GM10266 (cell line): ENCODE measurements at regions not wholly inside any gene's neighbourhood (a gene's known extent, or its start where the extent isn't known, plus 50 kb on each side); places are given as distances from the start of the nearest gene placed in this dataset.

Source experiments
- DNase-seq: peaks from one replicate; pipeline ENCODE4 v3.0.0; 2012; ENCODE audit errors: extremely low spot score
- CTCF ChIP-seq: IDR thresholded peaks from 2 replicates; pipeline ENCODE4 v1.5.1; 2012; ENCODE audit warnings: mild to moderate bottlenecking, low read depth; ENCODE audit not compliant: control insufficient read depth, insufficient read depth; ENCODE audit errors: missing control alignments

DNA sequence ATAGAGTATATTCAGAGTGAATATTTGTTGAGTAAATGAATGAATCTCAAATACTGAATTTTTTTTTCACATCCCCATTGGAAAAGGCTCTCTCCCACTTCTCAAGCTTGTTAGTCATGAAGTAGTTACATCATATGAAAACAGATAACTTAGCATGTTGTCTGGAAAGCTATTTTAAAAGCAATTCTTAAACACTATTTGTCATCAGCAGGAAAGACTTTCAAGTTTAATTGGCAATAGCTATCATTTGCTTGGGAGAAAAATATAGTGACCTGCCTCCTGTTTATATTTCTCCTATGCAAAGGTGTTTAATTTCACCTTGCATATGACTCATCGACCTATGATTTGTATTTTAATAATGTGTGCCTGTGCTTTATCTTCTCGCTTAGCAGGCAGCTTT is 499.8 kb upstream of the GRIA1 start:
- DNase-seq: no peak
- TF ChIP-seq CTCF: no peak

GRCh38 chr5:152994033-152994680 is 496.3 kb upstream of the GRIA1 start:
- no peak for TF ChIP-seq CTCF
- no peak for DNase-seq

- TF ChIP-seq CTCF: no peak
- no peak for DNase-seq
Observed at GRCh38 chr5:152995214-152995725, 495.2 kb upstream of the GRIA1 start.

DNA sequence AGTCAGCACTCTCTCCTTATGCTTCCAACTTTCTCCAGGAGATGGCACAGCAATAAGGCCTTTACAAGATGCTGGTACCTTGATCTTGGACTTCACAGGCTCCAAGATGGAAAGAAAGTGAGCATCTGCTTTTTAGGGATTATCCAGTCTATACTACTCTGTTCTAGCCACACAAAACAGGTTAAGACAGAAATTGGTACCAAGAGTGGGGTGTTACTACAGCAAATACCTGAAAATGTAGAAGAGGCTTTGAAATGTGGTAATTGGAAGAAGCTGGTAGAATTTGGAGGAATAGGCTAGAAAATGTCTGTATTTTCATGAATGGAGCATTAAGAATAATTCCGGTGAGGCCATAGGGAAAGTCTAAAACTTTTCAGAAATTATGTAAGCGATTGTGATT is 484.8 kb upstream of the GRIA1 start:
- no peak for DNase-seq
- no peak for TF ChIP-seq CTCF

- TF ChIP-seq CTCF: no peak
- DNase-seq: no peak
Observed at GRCh38 chr5:153006681-153007080, 483.8 kb upstream of the GRIA1 start.

GRCh38 chr5:153014194-153014593 is 476.3 kb upstream of the GRIA1 start:
- no peak for DNase-seq
- no peak for TF ChIP-seq CTCF

- no peak for DNase-seq
- TF ChIP-seq CTCF: no peak
Observed at GRCh38 chr5:153018121-153018520, 472.3 kb upstream of the GRIA1 start.
